GM12874 (cell line): ENCODE measurements at regions not wholly inside any gene's neighbourhood (a gene's known extent, or its start where the extent isn't known, plus 50 kb on each side); places are given as distances from the start of the nearest gene placed in this dataset.

Experiments
- TF ChIP-seq, protein P1 (sequence below): IDR thresholded peaks from 2 replicates; pipeline ENCODE4 v1.5.1; 2011; ENCODE audit warnings: low read depth, mild to moderate bottlenecking, control low read depth, low read length, moderate library complexity; ENCODE audit not compliant: insufficient read depth

- TF ChIP-seq, protein P1, sequence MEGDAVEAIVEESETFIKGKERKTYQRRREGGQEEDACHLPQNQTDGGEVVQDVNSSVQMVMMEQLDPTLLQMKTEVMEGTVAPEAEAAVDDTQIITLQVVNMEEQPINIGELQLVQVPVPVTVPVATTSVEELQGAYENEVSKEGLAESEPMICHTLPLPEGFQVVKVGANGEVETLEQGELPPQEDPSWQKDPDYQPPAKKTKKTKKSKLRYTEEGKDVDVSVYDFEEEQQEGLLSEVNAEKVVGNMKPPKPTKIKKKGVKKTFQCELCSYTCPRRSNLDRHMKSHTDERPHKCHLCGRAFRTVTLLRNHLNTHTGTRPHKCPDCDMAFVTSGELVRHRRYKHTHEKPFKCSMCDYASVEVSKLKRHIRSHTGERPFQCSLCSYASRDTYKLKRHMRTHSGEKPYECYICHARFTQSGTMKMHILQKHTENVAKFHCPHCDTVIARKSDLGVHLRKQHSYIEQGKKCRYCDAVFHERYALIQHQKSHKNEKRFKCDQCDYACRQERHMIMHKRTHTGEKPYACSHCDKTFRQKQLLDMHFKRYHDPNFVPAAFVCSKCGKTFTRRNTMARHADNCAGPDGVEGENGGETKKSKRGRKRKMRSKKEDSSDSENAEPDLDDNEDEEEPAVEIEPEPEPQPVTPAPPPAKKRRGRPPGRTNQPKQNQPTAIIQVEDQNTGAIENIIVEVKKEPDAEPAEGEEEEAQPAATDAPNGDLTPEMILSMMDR: no peak
Measured at GRCh38 chr1:69271587-69272125, 296.1 kb upstream of the LRRC7 start.

GRCh38 chr1:69272684-69273083 lies 295.0 kb upstream of the LRRC7 start:
- TF ChIP-seq, protein P1: no peak

GRCh38 chr1:69278923-69279322 lies 288.8 kb upstream of the LRRC7 start:
- TF ChIP-seq, protein P1: no peak

- TF ChIP-seq, protein P1: no peak
Measured at GRCh38 chr1:69283516-69283915, 284.2 kb upstream of the LRRC7 start.

GRCh38 chr1:69284508-69284907 lies 283.2 kb upstream of the LRRC7 start:
- TF ChIP-seq, protein P1: no peak

DNA sequence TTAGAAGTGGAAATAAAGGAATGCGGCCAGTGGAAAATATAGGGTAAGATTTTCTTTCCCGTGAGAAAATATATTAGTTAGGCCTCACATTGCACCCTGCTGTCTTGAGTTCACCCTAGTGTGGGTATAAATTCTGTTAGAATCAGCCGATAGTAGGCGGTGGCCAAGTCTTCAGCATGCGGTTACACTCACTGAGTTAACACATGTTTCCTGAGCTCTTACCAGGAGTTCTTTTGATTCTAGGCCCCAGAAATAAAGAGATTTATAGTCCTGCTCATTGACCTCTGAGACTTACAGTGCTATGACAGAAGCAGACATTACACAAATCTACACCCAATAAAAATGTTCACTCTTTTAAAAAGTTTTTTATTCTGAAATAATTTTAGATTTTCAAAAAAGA lies 279.3 kb upstream of the LRRC7 start:
- TF ChIP-seq, protein P1: no peak

DNA sequence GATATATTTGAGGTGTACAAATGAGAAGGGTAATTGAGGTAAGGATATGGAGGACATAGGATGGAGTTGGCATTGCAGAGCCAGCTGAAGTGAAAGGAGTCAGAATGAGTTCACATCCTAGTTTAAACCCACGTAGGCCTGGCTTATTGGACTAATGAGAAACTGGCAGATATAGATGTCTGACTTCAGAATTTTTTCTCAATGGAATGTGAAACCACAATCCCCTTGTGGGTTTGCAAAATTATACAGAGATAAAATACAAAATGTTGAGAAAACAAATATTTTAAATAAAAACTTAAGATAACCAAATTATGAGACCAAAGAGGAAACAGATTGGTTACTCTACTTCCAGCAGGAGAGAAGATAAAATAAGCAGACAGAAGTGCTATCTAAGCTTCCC lies 277.4 kb upstream of the LRRC7 start:
- TF ChIP-seq, protein P1: no peak
